G401 (cell line): ENCODE measurements at regions not wholly inside any gene's neighbourhood (a gene's known extent, or its start where the extent isn't known, plus 50 kb on each side); places are given as distances from the start of the nearest gene placed in this dataset.

Source experiments
- DNase-seq: peaks from one replicate; pipeline ENCODE4 v3.0.0-alpha.2; 2015; ENCODE audit warnings: low spot score
- in situ Hi-C: cut with HindIII; loops from 2 replicates; pipeline ENCODE4 v1.10.0; 2016; ENCODE audit warnings: low sequenced_read_pairs, mixed read lengths

DNA sequence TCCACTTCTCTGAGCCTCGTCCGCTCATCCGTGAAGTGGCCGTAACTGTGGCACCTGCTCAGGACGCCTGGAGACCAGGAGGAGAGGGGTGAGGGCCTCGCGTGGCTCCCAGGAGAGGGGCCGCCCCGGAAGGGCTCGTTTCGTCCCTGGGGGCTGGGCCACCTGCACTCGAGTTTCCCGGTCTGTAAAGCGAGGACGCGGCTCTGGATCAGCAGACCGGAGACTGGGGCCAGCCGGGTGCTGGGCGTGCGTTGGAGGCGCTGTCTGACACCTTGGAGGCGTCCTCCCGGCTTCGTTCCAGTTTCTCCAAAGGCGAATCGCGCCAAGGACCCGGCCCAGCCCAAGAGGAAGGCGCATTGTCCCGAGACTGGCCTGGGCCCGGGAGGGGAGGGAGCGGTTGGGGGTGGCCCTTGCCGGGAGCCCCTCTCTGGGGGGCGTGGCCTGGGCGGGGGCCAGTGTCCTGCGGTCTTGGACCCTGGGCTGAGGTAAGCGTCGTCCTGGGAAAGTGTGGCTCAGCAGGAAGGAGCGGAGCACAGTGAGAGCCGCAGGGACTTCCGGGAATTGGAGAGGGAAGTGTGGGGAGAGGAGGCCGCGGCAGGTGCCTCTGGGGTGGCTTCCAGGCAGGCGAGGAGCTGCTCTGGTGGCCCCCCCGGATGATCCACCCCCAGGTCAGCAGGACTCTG, 89.6 kb downstream of the FOXL3 start:
- in situ Hi-C loops = no loop called here
- no peak for DNase-seq

DNA sequence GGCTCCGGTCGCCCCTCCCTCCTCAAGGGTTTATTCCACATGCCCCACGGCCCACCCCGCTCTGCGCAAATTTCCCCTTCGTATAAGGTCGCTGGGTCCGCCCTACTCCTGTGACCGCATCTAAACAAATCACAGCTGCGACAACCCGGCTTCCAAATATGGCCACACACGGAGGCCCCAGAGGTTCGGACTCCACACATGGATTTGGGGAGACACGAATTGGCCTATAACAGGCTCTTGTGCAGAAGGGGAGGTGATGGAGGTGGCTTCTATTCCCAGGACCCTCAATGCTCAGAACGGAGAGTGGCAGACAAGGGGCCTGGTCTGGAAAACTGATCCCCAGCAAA, 90.1 kb downstream of the FOXL3 start:
- DNase-seq = no peak
- in situ Hi-C loops = no loop called here

DNA sequence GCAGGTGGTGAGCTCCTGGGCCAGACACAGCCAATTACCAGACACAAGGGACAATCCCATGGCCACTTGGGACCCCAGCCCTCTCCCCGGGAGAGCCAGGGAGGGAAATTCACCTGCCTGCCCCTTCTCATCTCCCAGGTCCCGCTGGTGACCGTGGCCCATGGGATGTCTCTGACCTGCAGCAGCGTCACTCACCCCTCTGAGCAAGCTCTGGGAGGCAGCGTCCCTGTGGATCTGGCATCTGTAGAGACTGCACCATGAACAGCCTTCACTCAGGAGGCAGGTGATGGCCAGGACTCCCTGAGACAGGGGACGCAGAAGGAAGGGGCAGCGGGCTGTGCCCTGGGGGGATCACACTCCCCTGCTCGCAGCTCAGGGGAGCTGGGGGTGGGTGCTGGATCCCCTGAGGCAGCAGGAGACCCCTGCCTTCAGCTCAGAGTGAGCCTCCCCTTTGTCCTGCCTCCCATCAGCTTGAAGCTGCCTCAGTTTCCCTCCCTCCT, 90.8 kb downstream of the FOXL3 start:
- in situ Hi-C loops = no loop called here
- no peak for DNase-seq

DNA sequence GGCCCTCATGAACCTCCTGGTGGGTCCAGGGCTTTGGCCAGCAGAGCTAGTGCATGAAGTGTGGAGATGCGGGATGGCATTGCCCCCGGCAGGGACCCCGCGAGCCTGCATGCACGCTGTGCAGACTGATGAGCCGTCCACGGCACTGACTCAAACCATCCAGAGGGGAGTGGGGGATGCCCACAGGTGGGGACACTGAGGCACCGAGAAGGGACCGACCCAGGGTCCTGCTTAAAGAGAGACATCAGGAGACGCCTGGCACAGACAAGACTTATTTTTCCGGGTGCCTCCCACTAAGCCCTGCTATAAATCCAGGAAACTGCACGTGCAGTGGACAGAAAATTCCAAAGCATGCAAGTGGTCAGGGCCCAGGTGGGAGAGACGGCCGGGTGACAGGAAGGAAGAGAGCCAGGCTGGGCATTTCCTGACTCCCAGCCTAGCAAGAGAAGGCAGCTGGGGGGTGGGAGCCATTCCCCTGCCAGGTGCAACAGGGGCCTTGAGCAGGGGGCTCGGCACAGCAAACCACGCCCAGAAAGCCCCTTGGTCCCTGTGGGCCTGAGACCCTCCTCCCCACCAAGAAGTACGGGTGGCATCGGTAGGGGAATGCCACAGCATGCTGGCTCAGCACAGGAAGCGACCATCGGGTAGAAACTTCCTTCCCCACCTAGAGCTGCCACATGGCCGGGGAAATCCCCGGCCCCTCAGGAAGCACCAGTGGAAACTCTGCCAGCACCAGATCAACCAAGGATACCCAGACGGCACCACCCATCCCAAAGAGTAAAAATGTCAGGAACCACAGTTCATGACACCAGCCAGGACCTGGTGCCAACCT, 91.5 kb downstream of the FOXL3 start:
- in situ Hi-C loops = no loop called here
- no peak for DNase-seq

DNA sequence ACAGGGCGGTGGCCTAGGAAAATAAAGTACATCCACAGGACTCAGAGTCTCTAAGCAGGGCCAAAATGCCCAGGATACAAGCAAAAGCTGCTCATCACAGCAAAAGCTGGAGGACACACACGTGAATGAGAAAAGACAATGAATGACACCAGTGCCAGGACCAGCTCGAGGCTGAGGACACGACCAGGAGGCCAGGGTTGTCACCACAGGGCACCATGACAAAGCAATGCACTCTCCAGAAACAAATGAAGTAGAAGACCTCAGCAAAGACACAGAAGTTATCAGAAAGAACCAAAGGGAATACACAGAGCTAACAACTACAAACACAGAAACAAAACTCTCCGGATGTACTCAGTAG, 92.1 kb downstream of the FOXL3 start:
- DNase-seq = no peak
- in situ Hi-C loops = no loop called here

DNA sequence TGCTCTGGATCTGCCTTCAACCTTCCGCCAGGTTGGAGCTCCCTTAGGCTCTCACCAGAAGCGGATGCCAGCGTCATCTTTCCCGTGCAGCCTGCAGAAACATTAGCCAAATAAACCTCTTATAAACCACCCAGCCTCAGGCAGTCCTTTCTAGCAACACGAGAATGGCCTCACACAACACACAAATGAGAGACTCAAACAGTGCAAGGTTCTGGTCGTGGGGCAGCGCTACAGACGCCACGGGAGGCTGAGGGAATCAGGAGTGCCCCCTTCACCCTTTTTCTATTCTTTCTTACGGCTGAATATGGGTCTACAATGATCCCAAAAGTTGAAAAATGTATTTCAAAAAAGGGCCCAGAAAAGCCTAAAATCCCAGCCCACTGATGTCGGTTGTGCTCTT, 96.4 kb downstream of the FOXL3 start:
- in situ Hi-C loops = no loop called here
- DNase-seq = no peak

DNA sequence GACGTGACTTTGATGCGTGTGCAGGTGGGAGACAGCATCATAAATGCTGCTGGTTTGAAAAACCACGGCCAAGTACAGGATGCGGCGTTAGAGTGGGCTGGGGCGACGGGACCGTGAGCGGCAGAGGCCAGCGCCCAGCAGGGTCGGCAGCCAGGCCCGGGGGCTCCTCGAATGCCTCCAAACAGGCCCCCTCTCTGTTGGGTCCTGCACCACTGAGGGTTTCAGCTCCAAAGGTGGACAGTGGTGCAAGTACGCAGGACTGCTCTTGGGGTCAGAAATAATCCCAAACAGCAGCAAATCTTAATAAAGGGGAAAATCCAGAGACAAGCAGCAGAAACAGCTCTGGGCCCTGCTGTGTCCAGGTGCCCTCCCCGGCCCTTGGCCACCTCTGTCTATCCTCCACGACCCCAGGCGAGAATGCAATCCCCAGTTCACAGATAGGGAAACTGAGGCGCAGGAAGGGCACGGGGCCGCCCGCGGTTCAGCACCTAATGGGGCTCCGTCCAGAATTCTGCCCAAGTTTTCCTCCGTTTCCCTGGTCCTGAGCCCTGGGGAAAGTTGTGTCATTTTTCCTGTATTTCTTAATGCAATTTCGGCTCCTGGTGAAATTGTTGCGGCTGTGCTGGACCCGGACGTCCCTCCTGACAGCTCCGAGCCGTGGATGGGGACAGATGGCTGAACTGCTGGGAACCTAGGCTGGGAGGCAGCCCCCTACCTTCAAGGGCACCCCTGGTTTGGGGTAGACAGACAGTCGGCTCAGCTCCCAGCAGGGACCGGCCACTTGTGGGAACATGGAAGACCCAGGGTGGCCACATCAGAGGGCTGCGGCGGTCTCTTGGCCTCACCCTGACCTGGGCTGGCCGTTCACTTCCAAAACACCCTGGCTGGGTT, 97.4 kb downstream of the FOXL3 start:
- in situ Hi-C loops = no loop called here
- DNase-seq = no peak

DNA sequence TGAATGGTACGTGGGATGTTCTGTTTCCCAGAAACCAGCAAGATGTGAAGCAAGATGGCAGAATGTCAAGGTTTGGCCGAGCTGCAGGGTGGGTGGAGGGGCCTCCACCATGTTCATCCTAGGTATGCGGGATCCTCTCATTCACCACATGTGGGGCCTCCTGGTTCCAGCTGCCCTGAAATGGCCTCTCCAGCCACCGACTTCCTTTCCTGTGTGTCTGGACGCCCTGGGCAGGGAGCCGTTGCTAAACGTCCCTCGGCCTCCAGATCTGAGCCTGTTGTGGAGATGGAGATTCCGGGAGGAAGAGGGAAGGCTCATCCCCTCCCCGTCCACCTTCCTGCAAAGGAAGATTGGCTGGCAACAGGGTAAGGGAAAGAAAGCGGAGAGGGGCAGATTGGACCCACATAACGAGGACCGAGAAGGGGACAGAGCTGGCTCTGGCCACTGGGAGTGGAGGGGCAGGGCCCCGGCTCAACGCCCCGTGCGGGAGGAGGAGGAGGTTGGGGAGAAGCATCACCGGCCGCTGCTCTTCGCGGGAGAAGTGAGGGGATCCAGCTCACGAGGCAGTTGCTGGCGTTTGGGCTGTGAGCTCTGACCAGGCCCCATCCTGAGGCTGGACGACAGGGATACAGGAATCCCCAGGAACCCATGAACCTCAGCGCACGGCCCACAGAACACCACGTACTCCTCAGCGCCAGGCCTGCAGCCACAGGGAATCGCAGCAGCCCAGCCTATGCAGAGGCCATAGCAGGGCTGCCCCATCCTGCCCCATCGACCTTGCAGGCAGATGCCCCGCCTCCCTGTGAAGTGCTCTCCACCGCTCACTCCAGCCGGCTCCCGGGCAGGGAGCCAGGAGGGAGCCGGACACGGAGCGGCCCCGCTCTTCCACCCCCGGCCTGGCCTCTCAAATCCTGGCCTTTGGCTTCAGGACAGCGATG, 98.3 kb downstream of the FOXL3 start:
- in situ Hi-C loops = no loop called here
- DNase-seq = no peak

DNA sequence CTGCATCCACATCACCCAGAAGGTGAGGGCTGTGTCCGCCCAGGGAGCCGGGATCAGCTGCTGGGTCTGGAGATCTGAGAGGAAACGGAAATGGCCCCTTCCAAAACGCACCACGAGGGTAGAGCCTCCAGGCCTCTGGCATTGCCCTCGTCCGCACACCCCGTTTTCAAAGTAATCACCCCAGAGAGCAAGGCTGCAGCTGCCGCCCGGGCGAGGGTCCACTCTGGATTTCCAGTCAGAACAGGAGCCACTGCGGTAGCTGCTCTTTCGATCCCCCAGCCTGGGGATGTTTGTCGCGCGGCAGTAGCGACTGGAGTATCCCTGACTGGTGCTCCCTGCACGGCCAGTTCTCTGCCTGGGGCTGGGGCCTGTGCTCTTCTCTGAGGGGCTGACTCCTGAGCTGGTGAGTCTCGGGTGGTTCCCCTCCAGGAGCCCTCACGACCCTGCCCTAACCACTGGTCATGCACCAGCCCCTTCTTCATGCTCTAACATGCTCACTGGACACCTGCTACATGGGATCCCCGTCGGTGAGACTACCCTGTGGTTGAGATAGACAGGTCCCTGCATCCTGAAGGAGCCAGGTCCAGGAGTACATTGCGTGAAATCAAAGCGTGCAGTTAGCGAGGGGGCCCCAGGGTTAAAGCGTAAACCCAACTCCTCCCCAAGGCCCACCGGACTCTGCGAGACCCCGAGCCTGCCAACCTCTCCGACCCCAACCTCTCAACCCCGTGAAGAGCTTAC, 99.2 kb downstream of the FOXL3 start:
- DNase-seq = no peak
- in situ Hi-C loops = no loop called here

DNA sequence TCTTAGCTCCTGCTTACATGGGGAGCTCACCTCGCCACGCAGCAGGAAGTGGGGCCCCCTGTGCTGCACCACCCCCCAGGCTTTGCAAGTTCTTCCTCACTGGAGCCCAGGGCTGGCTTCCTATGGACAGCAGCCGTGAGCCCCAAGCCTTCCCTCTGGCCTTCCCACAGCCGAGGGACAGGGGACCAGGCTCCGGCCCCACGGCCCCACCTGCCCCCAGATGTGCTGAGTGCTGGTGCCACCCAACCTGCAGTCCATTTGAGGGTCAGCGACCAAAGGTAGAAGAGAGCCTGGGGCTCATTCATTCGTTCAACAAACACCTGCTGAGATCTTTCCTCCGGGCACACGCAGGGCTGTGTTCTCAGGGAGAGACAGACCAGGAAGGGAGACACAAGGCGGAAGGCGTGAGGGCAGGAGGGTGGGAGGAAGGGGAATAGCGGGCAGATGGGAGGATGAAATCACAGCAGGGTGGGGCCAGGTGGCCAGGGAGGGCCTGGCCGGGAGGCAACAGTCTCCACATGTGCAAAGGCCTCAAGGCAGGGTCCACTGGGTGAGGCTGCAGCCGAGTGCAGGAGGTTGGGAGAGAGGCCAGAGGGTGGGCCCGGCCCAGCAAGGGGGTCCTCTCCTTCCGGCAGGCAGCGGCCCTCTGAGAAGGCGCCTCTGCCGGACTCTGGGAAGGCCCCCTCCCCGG, 100.1 kb downstream of the FOXL3 start:
- in situ Hi-C loops = no loop called here
- DNase-seq = no peak

DNA sequence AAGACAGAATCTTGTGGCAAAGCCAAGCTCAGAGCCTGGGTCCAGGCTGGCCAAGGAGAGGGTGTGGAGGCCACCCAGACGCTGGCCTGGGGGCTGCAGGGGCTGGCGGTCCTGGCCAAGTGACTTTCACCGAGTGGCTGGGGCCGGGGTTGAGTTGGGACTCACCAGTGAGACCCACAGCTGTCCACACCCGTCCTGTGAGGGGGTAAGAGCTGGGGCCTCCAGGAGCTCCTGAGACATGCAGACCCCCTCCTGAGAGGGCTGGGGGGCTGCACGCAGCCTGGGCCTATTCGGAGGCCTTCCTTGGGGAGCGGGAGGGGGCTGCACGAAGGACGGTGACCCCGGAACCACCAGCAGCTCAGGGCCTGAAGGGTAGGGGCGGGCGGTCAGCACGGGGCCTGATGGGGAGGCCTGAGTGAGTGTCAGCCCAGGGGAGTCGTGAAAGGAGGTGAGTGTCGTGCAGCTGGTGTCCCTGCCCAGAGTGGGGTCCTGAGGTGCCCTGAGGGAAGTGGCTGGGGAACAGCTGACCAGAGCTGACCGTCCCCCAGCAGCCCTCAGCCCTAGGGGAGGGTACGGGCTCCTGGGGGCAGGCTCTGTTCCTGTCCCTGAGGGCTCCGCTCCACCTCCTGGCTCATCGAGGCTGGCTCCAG, 100.9 kb downstream of the FOXL3 start:
- DNase-seq = no peak
- in situ Hi-C loops = no loop called here

DNA sequence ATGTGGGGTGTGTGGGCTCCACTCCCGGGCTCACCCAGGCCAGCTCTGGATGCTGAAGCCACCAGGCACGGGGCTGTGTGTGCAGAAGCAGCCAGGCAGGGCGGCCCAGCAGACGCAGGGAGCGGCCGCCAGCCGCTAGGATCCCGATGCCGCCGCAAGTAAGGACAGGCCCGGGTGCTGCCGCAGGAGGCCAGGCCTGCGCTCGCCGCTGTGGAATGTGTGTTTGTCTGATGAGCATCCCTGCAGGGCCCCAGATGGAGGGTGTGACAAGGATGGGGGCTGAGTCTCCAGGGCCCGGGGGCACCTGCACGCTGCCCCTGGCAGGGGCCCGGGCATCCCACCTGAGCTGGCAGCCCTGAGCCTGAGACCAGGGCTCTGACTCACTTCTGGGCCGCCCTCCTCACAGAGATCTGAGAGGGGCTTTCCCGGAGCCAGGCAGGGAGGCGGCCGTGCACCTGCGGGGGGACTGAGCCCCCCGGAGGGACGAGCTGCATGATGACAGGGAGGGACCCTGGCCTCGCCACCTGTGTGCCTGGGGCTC, 101.5 kb downstream of the FOXL3 start:
- DNase-seq = no peak
- in situ Hi-C loops = no loop called here

DNA sequence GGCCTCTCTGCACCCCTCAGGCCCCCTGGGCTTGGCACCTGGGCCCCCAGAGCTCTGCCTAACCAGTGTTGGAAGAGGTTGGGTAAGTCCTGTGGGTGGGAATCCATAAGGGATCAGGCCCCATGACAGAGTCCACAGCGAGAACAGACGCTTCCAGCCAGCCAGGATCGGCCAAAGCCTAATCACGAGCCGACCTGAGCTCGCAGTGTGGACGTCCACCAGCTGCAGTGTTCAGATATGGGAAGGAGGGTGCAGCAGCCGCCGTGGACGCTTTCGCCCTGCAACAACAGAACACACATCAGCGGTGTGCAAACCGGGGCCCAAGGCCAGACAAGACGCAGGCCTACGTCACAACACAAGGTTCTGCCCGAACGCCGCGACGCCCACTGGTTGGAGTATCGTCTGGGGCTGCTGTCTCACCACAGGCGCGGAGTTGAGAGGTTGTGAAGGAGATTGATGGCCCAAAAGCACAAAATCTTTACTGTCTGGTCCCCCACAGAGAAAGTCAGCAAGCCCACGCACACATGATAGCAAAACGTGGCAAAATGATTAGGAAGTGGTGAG, 102.1 kb downstream of the FOXL3 start:
- DNase-seq = no peak
- in situ Hi-C loops = no loop called here

DNA sequence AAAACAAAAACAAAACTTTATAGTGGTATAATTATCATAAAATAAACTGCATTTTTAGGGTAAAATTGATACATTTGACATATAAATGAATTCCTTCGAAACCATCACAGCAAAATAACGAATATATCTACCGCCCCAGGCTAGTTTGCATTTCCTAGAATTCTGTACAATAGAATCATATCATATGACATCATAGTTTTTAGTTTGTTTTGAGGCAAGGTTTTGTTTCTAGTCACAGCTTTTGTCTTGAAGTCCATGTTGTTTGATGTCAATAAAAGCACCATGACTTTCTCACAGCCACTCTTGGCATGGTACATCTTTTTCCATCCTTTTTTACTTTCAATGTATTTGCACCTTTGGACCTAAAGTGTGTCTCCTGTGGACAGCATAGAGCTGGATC, 102.9 kb downstream of the FOXL3 start:
- DNase-seq = no peak
- in situ Hi-C loops = no loop called here

DNA sequence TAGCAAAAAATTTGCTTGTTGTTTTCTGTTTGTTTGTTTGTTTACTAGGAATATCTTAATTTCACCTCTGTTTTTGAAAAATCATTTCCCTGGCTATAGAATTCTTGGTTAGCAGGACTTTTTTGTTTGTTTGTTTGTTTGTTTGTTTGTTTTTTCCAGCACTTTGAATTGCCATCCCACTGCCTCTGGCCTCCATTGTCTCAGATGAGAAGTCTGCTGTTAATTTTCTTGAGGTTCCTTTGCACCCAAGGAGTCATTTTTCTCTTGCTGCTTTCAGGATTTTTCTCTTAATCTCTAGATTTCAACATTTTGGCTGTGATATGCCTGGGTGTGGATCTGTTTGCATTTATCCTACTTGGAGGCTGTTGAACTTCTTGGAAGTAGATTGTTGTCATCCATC, 105.7 kb downstream of the FOXL3 start:
- no peak for DNase-seq
- in situ Hi-C loops = no loop called here

DNA sequence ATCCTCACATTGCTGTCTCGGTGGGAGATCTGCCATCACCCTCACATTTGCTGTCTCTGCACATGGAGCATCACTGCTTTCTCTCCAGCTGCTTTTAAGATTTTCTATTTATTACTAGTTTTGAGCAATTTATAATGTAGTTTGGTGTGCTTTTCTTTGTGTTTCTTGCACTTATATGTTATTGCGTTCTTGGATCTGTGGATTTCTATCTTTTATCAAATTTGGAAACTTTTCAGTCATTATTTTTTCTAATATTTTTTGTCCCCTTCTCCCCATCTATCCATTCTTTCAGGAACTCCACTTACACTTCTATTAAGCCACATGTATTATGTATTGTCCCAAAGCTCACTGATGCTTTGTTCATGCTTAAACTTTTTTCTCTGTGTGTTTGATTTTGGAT, 108.9 kb downstream of the FOXL3 start:
- DNase-seq = no peak
- in situ Hi-C loops = no loop called here
